C4-2B (cell line): ENCODE measurements at regions not wholly inside any gene's neighbourhood (a gene's known extent, or its start where the extent isn't known, plus 50 kb on each side); places are given as distances from the start of the nearest gene placed in this dataset.

ENCODE experiments used
- H3K27ac ChIP-seq: fragments of 450-650 bp; 2 replicates; pipeline ENCODE4 v1.5.1; 2017
- CTCF ChIP-seq: fragments of 450-650 bp; conservative IDR thresholded peaks from 2 replicates; pipeline ENCODE4 v1.5.1; 2017; ENCODE audit warnings: mild to moderate bottlenecking
- ZFX ChIP-seq: fragments of 450-650 bp; IDR thresholded peaks from 2 replicates; pipeline ENCODE4 v1.6.1; 2017

DNA sequence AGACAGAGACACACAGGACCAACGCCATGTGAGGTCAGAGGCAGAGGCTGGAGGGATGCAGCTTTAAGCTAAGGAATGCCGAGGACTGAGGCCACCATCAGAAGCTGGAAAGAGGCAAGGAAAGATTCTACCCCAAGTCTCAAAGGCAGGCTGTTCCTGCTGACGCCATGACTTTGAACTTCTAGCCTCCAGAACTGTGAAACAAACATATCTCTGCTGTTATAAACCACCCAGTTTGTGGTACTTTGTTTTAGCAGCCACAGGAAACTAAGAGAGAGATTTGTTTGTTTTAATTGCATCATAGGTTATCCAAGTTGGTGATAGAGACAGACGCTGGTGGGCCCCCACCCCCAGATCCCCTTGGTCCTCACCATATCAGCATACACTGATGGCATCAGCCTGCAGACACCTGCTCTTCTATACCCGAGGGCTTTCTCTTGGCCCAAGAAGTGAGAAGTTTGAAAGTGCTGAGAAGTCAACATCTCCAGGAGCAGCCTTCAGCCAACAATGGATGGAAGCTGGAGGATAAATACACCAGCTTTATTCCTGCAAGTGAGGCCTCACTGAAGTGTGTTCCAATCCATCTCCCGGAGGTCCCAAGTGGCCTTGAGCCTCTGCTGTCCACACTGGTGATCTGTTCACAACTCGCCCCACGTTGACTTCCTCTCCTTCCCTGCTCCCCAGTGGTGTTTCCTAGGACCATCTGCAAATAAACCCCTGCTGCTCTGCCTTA is 154.7 kb downstream of the BTBD3 start:
- TF ChIP-seq CTCF = no peak
- TF ChIP-seq ZFX = no peak
- H3K27ac ChIP-seq = no peak overlapping the region

GRCh38 chr20:12072954-12073264 is 155.2 kb downstream of the BTBD3 start:
- no peak for TF ChIP-seq ZFX
- TF ChIP-seq CTCF = no peak
- H3K27ac ChIP-seq = no peak overlapping the region

GRCh38 chr20:12074111-12074655 is 156.5 kb downstream of the BTBD3 start:
- TF ChIP-seq CTCF = no peak
- TF ChIP-seq ZFX = no peak
- no peak overlapping the region for H3K27ac ChIP-seq

DNA sequence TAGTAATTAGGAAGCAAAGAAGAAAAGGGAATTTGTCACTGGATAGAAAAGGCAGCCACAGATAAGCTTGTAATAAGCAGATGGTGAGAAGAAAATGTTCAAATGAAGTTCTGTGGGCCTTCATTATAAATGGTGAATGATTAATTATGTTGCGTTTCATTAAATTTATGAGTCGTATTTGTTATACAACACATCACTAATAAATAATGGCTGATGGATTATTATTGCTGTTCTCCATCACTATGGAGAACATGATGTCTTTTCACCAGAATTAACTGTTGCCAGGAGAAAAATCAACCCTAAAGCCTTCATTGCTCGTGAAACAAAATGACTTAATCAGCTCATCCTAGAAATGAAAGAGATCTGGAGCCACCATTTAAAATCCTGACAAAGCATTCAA is 158.5 kb downstream of the BTBD3 start:
- H3K27ac ChIP-seq = no peak overlapping the region
- TF ChIP-seq ZFX = no peak

- H3K27ac ChIP-seq = no peak overlapping the region
- TF ChIP-seq ZFX (no peak), CTCF (no peak)
These were observed 160.2 kb downstream of the BTBD3 start for GRCh38 chr20:12077875-12078274.

DNA sequence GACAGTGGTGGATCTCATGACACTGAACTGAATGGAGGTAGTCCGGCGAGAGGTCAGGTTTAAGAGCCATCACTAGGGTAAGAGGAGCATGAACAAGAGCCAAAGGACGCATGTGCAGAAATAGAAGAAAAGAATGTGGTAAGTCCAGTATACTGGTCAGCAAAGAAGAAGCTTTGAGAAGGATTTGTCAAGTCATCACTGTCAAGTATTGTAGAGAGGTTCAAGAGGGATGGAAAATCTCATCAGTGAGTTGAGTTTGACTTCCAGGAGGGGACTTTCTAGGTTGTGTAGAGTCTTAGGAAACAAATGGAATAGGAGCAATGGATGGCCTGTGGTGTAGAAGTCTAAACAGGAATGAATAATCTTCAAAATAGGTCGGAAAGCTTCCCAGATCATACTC is 161.8 kb downstream of the BTBD3 start:
- no peak for TF ChIP-seq CTCF
- TF ChIP-seq ZFX = no peak
- no peak overlapping the region for H3K27ac ChIP-seq

- no peak overlapping the region for H3K27ac ChIP-seq
- TF ChIP-seq ZFX (no peak), CTCF (no peak)
These were observed 165.6 kb downstream of the BTBD3 start for GRCh38 chr20:12083269-12083668.

- TF ChIP-seq CTCF (no peak), ZFX (no peak)
- no peak overlapping the region for H3K27ac ChIP-seq
These were observed 166.8 kb downstream of the BTBD3 start for GRCh38 chr20:12084482-12084881.
